Activated CD4-positive, CD25-positive, alpha-beta regulatory T cell treated with anti-CD3 and anti-CD28 coated beads, Interleukin-2, amount 50 U/mL, for 16 hours (primary cell): ENCODE measurements at regions not wholly inside any gene's neighbourhood (a gene's known extent, or its start where the extent isn't known, plus 50 kb on each side); places are given as distances from the start of the nearest gene placed in this dataset.

Experiments
- DNase-seq: peaks from one replicate; pipeline ENCODE4 v3.0.0-alpha.2; 2020; ENCODE audit warnings: low read depth, low spot score

- DNase-seq = no peak
These were observed 555.9 kb downstream of the BCOR start for GRCh38 chrX:39541881-39542280.

DNA sequence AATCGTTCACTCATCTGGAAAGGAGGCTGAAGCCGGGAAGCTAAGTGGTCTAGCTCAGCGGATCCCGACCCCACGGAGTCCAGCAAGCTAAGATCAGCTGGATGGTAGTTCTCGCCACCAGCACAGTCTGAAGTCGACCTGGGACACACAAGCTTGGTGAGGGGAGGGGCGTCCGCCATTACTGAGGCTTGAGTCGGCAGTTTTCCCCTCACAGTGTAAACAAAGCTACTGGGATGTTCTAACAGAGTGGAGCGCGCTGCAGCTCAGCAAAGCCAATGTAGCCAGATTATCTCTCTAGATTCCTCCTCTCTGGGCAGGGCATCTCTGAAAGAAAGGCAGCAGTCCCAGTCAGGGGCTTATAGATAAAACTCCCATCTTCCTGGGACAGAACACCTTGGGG lies 555.4 kb downstream of the BCOR start:
- no peak for DNase-seq

GRCh38 chrX:39550795-39551361 lies 546.9 kb downstream of the BCOR start:
- DNase-seq = no peak

- DNase-seq = no peak
These were observed 546.0 kb downstream of the BCOR start for GRCh38 chrX:39551762-39552161.

DNA sequence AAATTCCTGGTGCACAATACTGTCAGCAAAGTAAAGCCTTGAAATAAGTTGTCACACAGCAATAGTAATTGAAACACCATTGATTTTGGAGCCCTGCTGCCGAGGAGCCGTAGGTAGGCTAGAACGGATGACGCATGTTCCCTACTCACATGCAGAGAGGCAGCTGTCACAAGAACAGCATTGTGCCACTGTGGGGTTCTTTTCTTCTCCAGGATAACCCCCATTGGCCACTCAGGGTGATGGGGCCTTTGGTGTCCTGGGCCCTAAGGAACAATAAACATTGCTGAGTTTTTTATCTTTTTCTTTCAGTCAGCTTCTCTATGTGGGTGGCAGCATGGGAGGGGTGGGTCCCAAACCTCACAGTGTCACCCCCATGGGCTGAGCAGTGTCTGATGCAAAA lies 542.3 kb downstream of the BCOR start:
- no peak for DNase-seq

GRCh38 chrX:39556056-39556455 lies 541.7 kb downstream of the BCOR start:
- DNase-seq = no peak

DNA sequence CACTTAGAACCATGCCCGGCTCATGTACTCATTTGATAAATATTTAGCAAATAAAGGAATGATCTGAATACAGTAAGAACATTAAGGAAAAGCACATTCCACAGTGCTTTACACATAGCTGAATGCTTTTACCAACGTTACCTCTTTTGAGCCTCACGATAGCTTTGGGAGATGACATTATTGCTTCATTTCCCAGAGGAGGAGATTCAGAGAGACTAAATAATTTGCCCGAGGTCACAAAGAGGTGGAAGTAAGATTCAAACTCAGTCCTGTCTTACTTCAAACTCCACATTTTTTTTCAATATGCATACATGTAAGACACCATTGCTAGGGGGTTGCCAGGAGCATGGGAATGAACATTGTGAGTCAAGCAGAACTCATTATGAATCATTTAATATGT lies 538.5 kb downstream of the BCOR start:
- no peak for DNase-seq

DNA sequence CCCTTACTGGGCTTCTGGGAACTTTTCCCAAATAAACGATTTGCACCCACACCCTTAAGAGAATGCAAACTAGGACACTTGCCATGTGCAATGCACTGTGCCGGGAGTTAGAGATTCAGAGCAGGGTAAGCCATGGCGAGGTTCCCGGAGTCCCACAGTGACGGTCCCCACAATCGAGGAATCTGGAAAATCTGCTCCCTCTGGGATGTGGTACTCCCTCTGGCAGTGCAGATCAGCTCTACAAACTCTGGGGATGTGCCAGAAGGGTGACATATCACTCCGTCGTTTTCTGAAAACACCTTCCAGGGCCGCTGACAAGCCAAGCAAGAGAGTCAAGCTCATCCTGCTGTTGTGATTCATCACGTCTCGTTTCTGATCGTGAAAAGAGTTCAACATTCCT lies 537.5 kb downstream of the BCOR start:
- DNase-seq = no peak

DNA sequence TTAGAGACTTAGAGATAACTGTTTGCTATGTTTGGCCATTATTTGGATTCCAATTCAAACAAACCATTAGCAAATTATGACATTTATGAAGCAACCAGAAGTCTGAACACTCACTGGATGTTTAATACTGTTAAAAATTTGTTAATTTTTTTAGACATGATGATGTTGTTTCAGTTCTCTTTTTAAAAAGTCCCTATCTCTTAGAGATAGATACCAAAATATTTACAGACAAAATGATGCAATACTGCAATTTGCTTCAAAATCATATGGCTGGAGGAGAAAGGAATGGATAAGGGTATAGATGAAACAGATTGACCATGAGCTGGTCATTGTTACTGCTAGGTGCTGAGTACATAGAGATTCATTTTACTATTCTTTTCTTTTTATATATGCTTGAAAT lies 534.6 kb downstream of the BCOR start:
- no peak for DNase-seq

- no peak for DNase-seq
These were observed 533.0 kb downstream of the BCOR start for GRCh38 chrX:39564751-39565150.

DNA sequence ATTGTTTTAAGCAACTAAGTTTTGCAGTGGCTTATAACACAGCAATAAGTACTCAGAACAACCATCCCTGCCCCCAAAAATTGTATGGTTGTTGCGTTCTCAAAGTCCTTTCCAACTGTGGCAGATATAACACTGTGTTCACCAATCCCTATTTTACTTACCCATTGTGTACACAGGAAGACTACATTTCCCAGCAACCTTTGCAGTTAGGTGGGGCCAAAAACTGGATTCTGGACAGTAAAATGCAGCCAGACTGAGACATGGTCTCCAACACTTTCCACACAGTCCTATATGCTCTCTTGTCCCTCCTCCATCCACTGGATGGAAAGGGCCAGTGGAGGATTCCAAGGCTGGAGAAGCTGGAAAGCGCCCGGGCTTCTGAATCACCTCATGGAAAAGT lies 523.6 kb downstream of the BCOR start:
- DNase-seq = no peak

DNA sequence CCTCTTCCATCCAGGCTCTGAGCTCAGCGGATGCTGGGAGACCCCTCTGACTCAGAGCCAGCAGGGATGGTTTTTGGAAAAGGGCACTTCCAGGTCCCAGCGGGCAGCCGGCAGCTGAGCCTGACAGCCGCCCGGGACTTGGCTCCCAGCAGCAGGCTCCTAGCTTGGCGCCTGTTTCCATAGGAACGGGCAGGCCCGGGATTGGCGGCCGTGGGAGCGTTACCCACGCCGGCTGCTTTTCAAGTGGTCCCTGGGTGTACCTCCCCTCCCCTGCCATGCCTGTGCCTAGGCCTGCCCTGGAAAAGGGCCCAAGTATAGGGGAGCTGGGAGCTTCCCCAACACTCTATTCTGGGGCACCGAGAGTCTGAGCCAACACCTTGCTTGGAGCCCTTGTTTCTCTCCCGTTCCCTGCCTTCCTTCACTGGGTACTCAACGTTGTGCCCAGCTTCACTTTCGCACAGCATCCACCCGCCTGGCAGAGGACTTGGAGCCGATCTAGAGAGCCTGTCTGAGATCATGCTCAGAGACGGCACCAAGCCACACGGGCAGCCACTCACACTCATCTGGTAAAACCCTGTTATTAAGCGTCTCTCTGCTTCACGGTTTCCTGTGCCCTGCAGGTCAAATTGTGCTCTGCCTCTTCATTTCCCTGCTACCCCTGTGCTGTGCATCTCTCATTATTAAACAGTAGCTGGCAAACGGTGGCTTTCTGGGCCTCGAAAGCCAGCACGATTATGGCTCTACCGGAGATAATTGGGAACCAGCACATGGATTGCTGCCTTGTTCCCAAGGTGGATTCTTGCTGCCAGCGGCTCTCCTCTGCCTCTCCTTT lies 521.5 kb downstream of the BCOR start:
- no peak for DNase-seq

DNA sequence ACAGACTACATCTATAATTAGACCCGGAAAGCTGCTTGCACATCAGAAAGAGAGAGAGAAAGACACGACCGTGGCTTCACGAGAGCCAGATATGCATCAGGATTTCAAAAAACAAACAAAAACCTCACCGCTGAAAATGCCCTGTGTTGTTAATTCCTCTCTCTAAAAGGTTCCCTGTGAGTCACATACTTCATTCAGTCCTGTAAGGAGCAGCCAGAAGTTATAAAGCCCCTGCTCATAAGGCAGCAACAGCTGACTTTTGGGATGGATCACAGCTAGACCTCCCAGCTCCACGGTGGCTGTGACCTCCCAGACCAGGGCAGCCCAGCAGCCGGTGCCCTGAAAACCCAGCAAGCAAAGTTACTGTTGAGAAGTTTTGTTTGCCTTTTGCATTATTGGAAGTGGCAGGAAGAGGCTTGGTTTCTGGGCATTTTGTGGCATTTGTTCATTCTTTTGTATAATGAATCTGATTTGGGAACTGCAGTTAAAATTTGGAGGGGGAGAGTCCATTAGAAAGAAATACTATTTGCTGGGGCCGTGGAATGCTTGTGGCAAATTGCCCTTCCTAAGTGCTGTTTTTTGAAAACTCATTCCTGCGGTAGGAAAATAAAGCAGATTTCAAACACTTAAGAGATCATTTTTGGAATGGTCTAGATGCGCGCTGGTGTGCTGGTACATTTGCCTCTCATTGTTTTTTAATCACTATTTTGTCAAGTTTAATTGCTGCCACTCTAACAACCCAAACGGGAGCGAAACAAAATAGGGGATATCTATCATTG lies 520.4 kb downstream of the BCOR start:
- no peak for DNase-seq

- DNase-seq = peak; percentile 17
These were observed 519.5 kb downstream of the BCOR start for GRCh38 chrX:39577985-39578869.

GRCh38 chrX:39580043-39580442 lies 517.7 kb downstream of the BCOR start:
- no peak for DNase-seq

DNA sequence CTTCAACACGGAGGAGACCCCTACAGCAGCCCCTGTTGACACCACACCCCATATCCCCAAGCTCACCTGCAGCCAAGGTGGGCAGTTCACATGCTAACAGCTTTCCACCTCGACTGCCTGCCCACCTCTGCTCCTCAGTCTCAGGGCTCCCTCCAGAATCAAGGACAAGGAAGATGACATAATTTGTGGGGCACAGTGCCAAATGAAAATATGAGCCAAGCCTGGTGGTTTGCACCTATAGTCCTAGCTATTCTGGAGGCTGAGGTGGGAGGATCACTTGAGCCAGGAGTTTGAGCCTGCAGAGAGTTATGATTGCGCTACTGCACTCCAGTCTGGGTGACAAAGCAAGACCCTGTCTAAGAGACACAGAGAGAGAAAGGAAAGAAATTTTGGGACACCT lies 516.3 kb downstream of the BCOR start:
- no peak for DNase-seq

DNA sequence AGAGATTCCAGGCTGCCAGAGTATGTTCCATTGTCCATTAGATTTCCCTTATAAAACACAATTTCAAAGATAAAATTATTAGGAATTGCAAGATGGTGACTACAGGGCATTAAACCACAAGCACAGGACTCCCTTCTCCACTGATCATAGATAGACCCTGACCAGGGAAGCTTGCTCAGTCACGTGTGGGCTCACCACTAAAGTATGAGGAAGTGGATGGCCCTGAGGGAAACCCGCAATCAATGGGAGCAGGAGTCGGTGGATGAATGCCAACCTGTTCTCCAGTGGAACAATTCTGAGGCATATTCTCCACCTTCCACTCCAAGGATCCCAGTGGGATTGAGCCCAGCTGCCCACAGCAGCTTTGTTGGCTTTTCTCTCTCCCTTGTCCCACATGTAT lies 515.7 kb downstream of the BCOR start:
- DNase-seq = no peak

DNA sequence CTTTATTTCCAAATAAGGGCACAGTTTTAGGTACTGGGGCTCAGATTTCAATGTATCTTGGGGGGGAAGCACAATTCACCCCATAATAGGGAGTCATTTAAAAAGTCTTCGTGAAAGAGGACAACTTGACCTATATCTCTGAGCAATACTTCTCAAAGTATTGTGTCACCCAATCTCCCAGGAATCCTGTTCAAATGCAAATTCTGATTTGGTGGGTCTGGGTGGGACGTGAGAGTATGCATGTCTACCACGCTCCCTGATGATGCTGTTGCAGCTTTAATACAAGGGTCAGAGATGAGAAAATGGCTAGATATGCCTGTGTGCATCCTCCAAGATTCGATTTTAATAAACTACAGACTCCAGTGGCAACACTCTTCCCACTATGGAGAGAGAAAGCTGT lies 514.8 kb downstream of the BCOR start:
- no peak for DNase-seq

DNA sequence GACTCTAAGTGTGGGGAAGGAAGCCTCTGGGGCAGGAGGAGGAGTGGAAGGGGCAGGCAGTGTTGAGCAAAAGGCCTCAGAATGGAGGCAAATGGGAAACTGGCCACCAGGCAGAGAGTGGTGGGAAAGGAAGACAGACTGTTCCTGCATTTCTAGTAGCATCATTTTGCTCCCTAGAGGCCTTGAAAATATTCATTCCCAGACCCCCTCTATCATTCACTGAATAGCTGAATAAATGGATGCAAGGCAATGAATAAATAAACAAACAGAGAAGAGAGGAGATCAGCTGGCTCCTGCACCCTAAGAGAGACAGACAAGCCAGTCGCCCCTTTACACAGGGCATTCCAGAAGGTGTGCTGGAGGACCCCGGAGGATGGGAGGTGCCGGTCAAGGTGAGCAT lies 511.9 kb downstream of the BCOR start:
- no peak for DNase-seq

- no peak for DNase-seq
These were observed 511.4 kb downstream of the BCOR start for GRCh38 chrX:39586359-39586758.

DNA sequence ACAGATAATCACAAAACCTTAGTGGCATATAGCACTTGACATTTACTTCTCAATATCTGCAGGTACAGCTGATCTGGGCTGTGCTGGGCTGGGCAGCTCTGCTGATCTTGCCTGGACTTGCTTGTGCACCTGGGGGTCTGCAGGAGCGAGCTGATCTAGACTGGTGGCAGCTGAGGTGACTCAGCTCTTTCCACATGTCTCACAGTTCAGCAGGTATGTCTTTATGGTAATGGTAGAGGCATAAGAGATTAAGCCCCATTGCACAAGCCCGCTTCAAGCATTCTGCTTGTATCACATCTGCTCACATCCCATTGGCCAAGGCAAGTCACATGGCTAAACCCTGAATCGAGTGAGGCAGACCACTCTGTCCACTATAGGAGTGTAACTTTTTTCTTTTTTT lies 506.7 kb downstream of the BCOR start:
- DNase-seq = no peak

GRCh38 chrX:39592776-39593175 lies 505.0 kb downstream of the BCOR start:
- DNase-seq = no peak
